ENCODE measurements at regions not wholly inside any gene's neighbourhood (a gene's known extent, or its start where the extent isn't known, plus 50 kb on each side); places are given as distances from the start of the nearest gene placed in this dataset.

DNA sequence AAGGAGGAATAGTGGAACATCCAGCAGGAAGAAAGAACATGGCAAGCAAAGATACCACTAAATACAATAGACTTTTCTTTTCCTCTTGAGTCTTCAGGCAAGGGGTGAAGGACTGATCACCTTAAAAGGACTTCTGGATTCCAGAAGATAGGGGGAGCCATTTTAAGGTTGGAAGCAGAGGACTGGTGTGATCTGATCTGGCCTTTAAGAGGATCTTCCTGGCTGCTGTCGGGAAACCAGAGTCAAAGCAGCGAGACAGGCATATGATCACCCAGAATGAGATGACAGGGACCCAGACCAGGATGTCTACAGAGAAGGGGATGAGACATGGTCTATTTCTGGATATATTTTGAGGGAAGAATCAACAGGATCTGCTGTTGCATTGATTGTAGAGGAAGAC is 558.0 kb downstream of the STK39 start:
- no peak overlapping the region for H3K4me3 ChIP-seq (ENCODE audit: extremely low read depth in 1 of 4, insufficient read depth in 2 of 4, low read depth in 3 of 4, low read length in 4 of 4)
- DNase-seq (ENCODE audit: low read depth in 1 of 2, low spot score in 2 of 2) (peak in 1 of 2 experiments; percentile 39), FAIRE-seq (peak; percentile 88)
- H3K27ac ChIP-seq (ENCODE audit: low read depth, low read length): no peak overlapping the region
- no peak overlapping the region for H3K4me2 ChIP-seq (ENCODE audit: insufficient read depth in 1 of 2, low read depth in 2 of 2, low read length in 2 of 2)
- H2BK20ac ChIP-seq (ENCODE audit: low read length): no peak overlapping the region
- H2BK120ac ChIP-seq (replicated peaks; ENCODE audit: low read depth, low read length): no peak overlapping the region
- H3K4me1 ChIP-seq (replicated peaks in 1 of 4; ENCODE audit: control insufficient read depth in 3 of 4, insufficient read depth in 4 of 4, low read length in 3 of 4): no peaks in the 10 kb centered on the region
- POLR2A ChIA-PET (ENCODE audit: partially characterized antibody): interaction anchor here (0.6 to 0.7 kb wide), 2 partner anchors 48 to 155 kb away, joined by 4 to 5 read pairs; no protein-coding TSS in a partner anchor
- no peak overlapping the region for H3K23ac ChIP-seq (ENCODE audit: insufficient read length)
- H4K5ac ChIP-seq (ENCODE audit: insufficient read length, low read depth, low read length): no peak overlapping the region
- H3K56ac ChIP-seq (replicated peaks; ENCODE audit: insufficient read length, low read depth, low read length): no peak overlapping the region
- H2BK5ac ChIP-seq (ENCODE audit: low read depth, low read length): no peak overlapping the region
- H3K14ac ChIP-seq (ENCODE audit: insufficient read length): no peak overlapping the region
- no peak overlapping the region for H3K18ac ChIP-seq (ENCODE audit: extremely low read depth, low read length)
- no peak overlapping the region for H2BK15ac ChIP-seq (ENCODE audit: low read length)
- no peak overlapping the region for H3K4ac ChIP-seq (replicated peaks; ENCODE audit: insufficient read length, low read depth, low read length)
- no peaks in the 10 kb centered on the region for H3K9me3 ChIP-seq (ENCODE audit: insufficient read depth in 2 of 2, low read depth in 1 of 2, low read length in 1 of 2)
- no peaks in the 10 kb centered on the region for H3K79me1 ChIP-seq (ENCODE audit: low read depth, low read length)
- H4K91ac ChIP-seq (replicated peaks; ENCODE audit: insufficient read length, low read length): no peak overlapping the region
- H3K23me2 ChIP-seq (ENCODE audit: low read depth, low read length): no peaks in the 10 kb centered on the region
- no peak overlapping the region for H3K9ac ChIP-seq (replicated peaks in 1 of 4; ENCODE audit: extremely low read depth in 1 of 4, low read depth in 3 of 4, low read length in 3 of 4)
- H3K79me2 ChIP-seq (ENCODE audit: control insufficient read depth in 1 of 2, insufficient read depth in 2 of 2, low read length in 2 of 2): no peaks in the 10 kb centered on the region
- no peak for TF ChIP-seq RBBP5 (IDR thresholded peaks at IDR 0.05; ENCODE audit: borderline replicate concordance, low read depth, low read length)
- peak; percentile 89 for TF ChIP-seq TEAD4 (IDR thresholded peaks at IDR 0.05; ENCODE audit: low read depth, low read length)
- TF ChIP-seq RAD21 (IDR thresholded peaks at IDR 0.05 in 1 of 2, conservative IDR thresholded peaks at IDR 0.05 in 1 of 2; ENCODE audit: low read depth in 2 of 2, low read length in 2 of 2): peak; percentile 46 to 63
- peak in 2 of 3 experiments; percentile 58 to 65; a peak in 3 of 4 replicates for TF ChIP-seq CTCF (IDR thresholded peaks at IDR 0.05; ENCODE audit: control extremely low read depth in 1 of 3, insufficient read depth in 1 of 3, low read depth in 1 of 3, low read length in 3 of 3)
- no peak for TF ChIP-seq SIRT6 (IDR thresholded peaks at IDR 0.05; ENCODE audit: low read length)
- no peak overlapping the region for H2AK5ac ChIP-seq (ENCODE audit: low read depth, low read length)
- no peak overlapping the region for H2BK12ac ChIP-seq (ENCODE audit: low read depth, low read length)
- CTCF ChIA-PET (ENCODE audit: partially characterized antibody): interaction anchor here (0.8 to 1.8 kb wide), 3 partner anchors 9 to 94 kb away, joined by 4 to 5 read pairs (median 5); no protein-coding TSS in a partner anchor
- no peaks in the 10 kb centered on the region for H4K20me1 ChIP-seq (replicated peaks in 1 of 2; ENCODE audit: control insufficient read depth in 1 of 2, insufficient read depth in 2 of 2, low read length in 2 of 2)
- no peak overlapping the region for H2AFZ ChIP-seq (ENCODE audit: low read length)
- H3K27me3 ChIP-seq (replicated peaks in 1 of 4; ENCODE audit: control insufficient read depth in 3 of 4, extremely low read depth in 1 of 4, insufficient read depth in 3 of 4, low read length in 3 of 4): peaks cover 0 to 1% (median 0%) of the 10 kb centered on the region in 4 experiments; a peak in 1 of 7 replicates
- 79% methylated on average over 2 of the region's 2 CpGs; no CpG with 5 or more reads in 1 of the 2 experiments for WGBS, 2 experiments (ENCODE audit: extremely low coverage in 1 of 2, insufficient coverage in 1 of 2, insufficient read length in 1 of 2, insufficient replicate concordance in 2 of 2, low coverage in 1 of 2, low lambda C conversion rate in 2 of 2, missing lambda C conversion rate in 1 of 2)
- H4K8ac ChIP-seq (ENCODE audit: extremely low read depth, insufficient read depth, low read length): no peak overlapping the region
- H3K36me3 ChIP-seq (ENCODE audit: control insufficient read depth in 2 of 4, insufficient read depth in 4 of 4, low read length in 3 of 4): no peaks in the 10 kb centered on the region
